GM21737 (cell line): ENCODE measurements at regions not wholly inside any gene's neighbourhood (a gene's known extent, or its start where the extent isn't known, plus 50 kb on each side); places are given as distances from the start of the nearest gene placed in this dataset.
A peak's percentile ranks its signal among the peaks of the same experiment; 100 is the strongest.
"Not testable (repeated sequence)": the region's sequence is repeated elsewhere in the genome, so short reads cannot be mapped to it uniquely, and the experiment has no call there.

Experiments used
- ATAC-seq: cut with Tn5 transposase; IDR thresholded peaks from one replicate; pipeline ENCODE4 v1.9.1; 2021; ENCODE audit warnings: mild to moderate bottlenecking, moderate library complexity; ENCODE audit not compliant: unreplicated experiment

GRCh38 chr5:118554241-118554640 lies 434.1 kb downstream of the DTWD2 start:
- ATAC-seq = no peak

DNA sequence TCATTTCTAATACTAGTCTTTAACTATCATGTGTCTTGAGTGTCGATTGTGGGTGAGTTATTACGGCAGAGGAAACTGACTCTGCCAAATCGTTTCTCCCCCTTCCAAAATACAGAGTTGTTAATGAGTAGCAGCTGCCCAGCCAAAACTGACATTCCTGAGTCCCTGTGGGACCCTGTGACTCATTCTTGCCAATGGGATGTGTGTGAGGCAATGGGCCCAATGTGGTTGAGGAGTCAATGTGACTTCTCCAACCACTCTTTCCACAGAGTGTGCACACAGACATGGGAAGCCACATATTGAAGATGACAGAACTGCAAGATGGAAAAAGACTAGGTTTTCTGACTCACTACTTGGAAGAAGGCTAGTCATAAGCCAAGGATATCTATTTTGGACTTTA lies 434.7 kb downstream of the DTWD2 start:
- ATAC-seq = no peak

GRCh38 chr5:118552731-118553360 lies 435.5 kb downstream of the DTWD2 start:
- ATAC-seq = no peak

DNA sequence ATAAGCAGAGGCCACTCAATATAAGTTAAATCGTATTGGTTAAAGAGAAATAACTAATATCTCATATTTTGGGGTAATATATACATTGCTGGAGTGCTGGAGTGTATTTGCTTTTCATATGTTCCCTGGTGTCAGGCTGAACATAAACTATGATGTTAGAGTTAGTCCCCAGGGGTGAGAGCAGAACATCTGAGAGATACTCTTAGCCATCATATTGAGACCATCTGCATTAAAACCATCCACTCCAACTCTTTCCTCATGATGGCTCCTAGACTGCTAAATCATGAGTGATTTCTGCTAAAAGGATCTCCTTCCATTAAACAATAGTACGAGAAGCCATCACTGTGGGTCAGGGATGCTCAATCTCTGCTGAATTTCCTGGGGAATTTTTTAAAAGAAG lies 436.2 kb downstream of the DTWD2 start:
- ATAC-seq = no peak

- ATAC-seq = no peak
These were observed 436.6 kb downstream of the DTWD2 start for GRCh38 chr5:118551716-118552115.

- no peak for ATAC-seq
These were observed 437.3 kb downstream of the DTWD2 start for GRCh38 chr5:118551031-118551430.

- ATAC-seq = no peak
These were observed 439.3 kb downstream of the DTWD2 start for GRCh38 chr5:118548761-118549720.

- ATAC-seq = no peak
These were observed 442.9 kb downstream of the DTWD2 start for GRCh38 chr5:118545470-118545869.

- ATAC-seq = no peak
These were observed 443.4 kb downstream of the DTWD2 start for GRCh38 chr5:118544887-118545449.

DNA sequence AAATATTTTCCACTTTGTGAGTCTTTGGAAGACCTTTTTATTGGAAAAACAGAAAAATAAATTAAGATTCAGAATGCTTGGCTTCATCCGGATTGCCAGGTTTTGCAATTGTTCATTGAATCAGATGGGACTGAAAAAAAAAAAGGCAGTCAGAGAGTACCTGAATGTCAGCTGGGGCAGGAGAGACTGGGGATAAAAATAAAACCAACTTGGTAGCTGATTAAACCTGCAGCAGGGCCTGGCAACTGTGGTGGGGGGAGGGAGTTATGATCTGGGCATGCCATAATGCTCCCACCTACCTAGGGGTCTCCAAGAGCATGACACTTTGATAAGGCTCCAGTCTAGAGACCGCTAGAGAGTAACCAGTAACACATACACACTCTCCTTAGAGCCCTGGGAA lies 454.4 kb downstream of the DTWD2 start:
- no peak for ATAC-seq

DNA sequence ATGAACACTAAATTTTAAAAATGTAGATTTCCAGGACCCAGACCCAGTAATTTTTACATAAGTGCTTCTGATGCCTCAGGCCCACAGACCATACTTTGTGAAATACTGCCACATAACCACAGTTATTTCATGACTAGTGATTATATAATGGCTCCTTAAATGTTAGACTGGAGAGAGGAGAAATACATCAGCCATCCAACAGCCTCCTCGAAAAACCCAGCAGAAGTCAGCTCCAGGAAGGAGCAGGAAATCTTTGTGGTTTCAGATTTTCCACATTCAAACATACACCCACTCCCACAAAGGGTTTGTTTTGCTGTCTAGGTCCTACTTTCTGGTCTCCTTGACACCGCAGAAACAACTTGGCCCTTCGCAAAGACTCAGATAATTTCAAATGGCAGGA lies 455.2 kb downstream of the DTWD2 start:
- ATAC-seq = no peak

DNA sequence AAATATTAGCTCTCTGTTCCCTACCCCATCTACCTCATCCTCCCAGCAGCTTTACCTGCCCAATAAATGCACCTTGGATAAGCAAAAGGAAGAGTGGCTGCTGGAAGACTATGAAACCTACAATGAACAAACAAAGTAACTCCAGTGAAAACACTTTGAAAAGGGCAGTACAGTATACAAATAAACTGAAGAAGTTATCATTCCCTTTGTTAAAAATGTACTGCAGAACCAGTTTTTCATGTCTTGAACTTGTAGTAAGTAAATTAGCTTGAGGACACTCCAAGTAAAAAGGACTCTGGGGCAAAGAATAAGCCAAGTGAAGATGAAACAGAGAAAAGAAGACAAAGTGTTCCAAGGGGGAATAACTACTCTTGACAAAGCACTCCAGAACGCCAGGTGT lies 457.1 kb downstream of the DTWD2 start:
- no peak for ATAC-seq

DNA sequence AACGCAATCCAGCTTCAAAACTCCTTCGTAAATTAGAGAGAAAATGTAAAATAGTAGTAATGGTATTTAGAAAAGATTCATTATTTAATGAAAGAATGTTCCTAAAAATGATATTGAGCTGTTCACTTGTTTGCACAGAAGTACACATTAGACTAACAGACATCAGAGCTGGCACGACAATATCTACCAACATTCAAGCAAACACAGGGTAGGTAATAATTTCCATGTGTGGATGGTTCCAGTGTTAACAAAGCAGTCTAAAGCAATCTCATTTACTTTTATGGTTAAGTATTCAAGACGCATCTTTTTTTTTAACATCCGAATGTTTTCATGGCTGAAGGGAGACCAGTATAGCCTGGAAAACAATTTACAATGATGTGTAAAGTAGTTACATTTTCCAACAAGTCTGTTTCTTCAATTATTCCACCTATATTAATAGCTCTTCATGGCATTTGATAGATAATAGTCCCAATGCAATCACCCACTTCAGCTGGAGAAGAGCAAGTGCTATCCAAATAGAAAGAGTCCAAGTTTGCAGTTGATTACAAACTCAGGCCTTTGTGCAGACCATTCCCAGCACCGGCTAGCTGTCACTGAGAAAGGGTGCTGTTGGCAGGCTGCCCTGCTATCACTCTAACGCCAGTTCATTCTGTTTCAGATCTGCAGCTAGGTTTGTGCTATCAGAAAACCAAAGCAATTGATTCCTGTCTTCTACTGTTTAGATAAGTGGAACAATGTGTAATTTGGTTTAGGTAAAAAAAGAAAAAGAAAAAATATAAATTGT lies 458.8 kb downstream of the DTWD2 start:
- ATAC-seq = no peak

- ATAC-seq = no peak
These were observed 465.7 kb downstream of the DTWD2 start for GRCh38 chr5:118522626-118523025.

DNA sequence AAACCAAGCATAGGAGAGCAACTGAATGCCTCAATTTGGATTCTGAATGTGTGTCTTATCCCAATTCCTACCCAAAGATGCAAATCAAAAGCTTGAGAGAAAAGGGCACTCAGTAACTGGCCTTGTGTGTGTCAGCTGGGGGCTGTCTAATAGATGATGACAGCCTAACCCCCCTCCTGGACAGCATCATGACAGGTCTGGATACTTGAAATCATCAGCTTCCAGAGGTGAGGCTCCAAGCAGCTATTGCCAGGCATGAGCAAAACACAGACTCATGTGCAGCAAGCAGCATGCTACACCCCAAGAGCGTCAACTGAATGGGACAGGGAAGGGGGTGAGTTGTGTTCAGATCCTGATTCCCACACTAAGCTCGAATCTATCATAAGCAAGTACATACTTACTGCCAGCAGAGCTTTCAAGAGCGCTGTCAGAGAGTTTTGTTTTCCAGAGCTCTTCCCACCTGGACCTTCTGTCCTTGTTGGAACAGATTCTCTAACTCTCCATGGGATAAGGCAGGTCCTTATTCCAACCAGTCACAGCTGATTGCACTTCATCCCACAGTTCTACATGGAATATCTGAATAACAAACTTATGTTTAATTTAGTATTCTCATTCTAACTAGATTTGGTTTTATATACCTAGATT lies 467.5 kb downstream of the DTWD2 start:
- ATAC-seq = no peak

DNA sequence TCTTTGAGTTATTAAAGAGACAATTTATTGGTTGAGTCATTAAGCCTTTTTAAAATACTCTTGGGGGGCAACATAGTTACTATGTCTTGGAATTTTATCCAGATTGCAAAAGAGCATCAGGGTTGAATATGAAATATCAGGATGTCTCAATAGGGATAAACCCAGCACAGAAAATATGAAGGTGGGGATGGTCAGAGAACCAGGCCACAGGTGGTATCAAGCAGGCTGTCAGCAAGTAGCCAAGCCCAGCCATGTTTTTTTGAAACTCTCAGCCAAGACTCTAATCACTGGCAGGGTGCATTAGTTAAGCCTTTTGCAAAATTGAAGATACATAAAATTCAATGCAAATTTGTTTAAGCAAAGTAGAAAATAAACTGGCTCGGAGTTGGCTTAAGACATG lies 468.9 kb downstream of the DTWD2 start:
- no peak for ATAC-seq

- no peak for ATAC-seq
These were observed 469.6 kb downstream of the DTWD2 start for GRCh38 chr5:118518720-118519119.

DNA sequence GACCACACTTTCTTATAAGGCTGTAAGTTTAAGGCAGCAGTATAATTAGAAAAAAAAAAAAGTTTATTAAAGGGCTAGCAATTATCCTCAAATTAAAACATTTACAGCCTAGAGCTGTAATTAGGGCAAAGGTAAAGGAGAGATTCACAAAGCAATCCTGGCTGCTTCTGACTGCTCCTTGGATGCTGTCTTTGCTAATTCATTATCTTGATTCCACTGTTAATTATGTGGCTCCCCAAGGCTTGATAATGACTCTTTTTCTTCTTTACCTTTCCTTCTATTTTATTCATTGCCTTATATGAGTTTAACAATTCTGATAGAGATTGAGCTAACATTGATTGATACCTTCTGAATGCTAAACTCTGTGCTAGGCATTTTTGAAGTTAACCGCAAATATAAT lies 476.5 kb downstream of the DTWD2 start:
- no peak for ATAC-seq

DNA sequence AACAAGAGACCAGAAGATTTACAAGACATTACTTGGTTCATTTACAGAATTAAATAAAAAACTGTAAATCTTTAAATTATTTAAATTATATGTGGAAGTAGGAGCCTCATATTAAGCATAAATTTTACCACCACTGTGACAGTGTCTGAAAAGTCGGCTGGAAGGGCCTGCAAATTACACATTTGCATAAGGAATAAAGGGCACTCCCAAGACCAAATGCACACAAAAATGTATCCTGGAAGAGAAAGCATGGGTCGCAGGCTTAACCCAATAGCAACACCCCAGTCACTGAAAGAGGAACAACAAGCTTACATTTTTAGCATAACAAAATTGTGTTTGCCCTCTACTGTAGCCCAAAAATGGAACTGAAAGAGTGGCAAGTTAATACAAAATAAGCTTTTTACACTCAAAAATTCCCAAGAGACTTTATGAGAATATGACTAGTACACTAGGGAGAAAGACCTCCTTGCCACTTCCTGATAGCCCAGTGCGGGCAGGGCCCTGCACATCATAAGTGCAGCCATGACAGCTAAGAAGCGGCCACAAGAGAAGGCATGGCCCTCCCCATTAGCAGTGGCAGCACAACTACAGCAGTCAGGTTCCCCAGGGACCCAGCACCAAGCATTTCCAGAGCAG lies 482.0 kb downstream of the DTWD2 start:
- ATAC-seq = peak; percentile 99

DNA sequence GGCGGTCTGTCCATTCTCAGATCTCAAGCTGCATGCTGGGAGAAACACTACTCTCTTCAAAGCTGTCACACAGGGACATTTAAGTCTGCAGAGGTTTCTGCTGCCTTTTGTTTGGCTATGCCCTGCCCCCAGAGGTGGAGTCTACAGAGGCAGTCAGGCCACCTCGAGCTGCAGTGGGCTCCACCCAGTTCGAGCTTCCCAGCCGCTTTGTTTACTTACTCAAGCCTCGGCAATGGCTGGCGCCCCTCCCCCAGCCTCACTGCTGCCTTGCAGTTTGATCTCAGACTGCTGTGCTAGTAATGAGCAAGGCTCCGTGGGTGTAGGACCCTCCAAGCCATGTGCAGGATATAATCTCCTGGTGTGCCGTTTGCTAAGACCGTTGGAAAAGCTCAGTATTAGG lies 486.1 kb downstream of the DTWD2 start:
- not testable (repeated sequence) for ATAC-seq
